GM21825 (cell line): ENCODE measurements at regions not wholly inside any gene's neighbourhood (a gene's known extent, or its start where the extent isn't known, plus 50 kb on each side); places are given as distances from the start of the nearest gene placed in this dataset.
"Not testable (repeated sequence)": the region's sequence is repeated elsewhere in the genome, so short reads cannot be mapped to it uniquely, and the experiment has no call there.

ENCODE experiments used
- ATAC-seq: cut with Tn5 transposase; IDR thresholded peaks from one replicate; pipeline ENCODE4 v1.9.1; 2021; ENCODE audit warnings: mild to moderate bottlenecking, moderate library complexity; ENCODE audit not compliant: unreplicated experiment

DNA sequence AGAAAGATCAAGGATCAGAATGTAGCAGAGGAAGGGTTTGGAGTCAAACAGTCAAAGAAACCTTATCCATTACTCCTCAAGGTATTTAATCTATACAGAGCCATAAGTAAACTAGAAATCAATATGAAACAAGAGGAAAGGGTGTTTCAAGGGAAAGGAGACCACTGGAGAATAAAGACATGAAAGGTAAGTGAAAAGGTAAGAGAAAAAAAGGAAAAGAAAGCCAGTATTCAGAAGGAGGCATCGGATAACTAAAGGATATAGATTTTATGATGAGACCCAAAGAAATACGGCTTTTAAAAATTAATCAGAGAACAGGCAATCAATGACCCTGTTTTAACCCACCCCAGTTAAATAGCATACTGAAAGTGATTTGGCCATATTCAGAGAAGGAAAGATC lies 438.7 kb upstream of the MIR17HG start:
- no peak for ATAC-seq

DNA sequence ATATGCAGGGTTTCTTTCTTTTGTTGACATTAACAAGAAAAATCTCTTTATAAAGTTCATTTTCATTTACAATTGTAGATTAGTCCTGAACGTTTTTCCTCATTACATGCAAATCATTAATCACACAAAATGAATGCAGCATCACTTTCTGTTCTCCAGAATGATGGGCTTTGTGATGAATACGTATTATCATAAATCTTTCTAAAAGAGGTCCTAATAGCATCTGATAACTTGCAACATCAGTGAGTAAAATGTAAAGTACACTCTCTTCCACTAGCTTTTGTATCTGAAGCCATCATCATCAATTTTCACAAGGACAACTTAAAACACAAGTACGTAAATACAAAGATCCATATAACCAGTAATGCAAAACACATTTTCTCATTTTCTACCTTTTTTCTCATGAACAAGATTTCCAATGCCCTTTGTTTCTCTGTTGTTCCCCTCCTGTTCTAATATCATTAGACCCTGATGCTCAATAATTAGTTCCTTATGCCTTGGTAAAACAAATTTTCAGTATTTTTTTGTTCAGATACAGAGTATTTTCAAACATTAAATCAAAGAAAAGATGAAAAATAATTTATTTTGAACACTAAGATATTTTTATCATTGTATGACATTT lies 437.4 kb upstream of the MIR17HG start:
- ATAC-seq: no peak

DNA sequence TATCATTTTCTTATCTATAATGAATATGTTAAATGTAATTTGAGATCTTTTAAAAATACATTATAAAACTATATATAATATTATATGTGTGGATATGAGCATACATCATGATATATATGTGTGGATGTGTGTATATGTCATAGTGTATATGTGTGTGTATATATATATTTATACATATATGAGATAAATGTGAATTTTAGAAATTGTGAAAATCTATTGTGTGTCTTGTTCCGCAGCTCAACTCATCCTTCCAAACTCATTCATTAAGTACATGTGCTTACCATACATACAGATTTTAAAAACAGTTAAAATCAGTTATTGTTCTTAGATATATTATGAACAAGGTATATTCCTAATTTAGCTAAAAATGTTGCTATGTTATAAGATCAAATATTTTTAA lies 435.2 kb upstream of the MIR17HG start:
- ATAC-seq: no peak

DNA sequence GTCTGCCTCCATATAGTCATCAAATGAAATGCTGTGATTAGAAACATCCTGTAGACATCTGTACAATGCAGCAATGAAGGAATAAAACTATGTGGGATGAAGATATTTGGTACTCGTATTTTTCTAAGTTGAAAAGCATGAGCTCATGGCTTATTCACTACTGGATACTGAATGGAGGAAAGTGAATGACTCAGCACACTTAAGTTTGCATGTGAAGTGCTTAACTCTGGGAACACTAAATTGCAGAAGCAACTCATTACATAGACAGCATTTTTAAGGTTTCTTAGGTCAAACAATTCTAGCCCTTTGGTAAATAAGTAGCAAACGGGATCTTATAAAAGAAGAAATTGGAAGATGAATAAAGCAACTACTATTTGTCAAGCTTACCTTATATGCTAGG lies 429.0 kb upstream of the MIR17HG start:
- no peak for ATAC-seq

DNA sequence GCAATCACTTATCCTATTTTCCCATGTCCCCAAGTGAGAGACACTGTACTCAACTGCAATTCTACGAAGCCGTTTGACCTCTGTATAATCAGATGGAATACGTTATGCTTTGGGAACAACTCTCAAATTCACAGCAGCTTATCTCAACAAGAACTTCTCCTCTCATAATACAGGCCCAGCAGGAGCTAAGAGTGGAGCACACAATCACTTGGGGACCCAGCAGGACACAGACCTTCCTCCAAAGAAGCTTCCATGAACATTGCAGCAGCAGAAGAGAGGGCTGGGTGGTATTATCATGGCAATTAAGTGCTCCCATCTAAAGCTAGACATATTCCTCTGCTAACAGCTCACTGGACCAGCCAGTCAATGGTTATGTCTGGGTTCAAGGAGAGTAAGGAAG lies 428.3 kb upstream of the MIR17HG start:
- no peak for ATAC-seq

DNA sequence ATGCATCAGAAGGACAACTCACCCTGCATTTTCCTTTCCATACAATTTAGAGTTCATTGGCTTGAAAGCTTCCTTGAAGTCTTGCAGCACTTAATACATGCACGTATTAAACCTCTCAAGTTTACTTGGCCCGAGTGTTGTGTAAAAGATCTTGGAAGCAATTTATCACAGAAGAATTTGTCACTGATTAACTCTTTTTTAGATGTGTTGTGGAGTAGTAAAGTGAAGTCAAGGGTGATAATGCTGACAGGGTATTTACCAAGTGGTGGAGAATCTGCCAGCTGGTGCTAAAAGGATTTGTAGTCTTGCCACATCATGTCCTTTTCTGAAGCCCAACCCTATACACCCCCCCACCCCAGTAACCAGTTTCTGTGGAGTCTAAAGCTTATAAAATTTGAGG lies 421.0 kb upstream of the MIR17HG start:
- no peak for ATAC-seq

DNA sequence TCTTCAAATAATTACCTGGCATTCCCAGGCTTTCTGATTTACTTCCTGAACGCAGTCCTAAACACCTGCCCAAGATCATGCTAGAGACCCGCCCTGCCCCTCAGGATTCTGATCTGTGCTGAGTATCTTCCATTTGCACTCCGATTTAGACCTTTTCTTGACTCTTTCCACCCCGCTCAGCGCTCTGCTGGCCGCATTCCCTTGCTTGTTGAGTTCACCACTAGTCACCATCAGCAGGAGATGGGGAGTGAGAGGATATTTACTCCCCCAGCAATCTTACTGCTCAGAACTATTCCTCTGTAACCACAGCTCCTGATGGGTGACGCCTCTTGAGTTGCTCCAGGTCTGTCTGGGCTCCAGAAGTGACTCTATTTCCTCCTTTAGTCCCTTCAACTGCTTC lies 419.4 kb upstream of the MIR17HG start:
- ATAC-seq: no peak

DNA sequence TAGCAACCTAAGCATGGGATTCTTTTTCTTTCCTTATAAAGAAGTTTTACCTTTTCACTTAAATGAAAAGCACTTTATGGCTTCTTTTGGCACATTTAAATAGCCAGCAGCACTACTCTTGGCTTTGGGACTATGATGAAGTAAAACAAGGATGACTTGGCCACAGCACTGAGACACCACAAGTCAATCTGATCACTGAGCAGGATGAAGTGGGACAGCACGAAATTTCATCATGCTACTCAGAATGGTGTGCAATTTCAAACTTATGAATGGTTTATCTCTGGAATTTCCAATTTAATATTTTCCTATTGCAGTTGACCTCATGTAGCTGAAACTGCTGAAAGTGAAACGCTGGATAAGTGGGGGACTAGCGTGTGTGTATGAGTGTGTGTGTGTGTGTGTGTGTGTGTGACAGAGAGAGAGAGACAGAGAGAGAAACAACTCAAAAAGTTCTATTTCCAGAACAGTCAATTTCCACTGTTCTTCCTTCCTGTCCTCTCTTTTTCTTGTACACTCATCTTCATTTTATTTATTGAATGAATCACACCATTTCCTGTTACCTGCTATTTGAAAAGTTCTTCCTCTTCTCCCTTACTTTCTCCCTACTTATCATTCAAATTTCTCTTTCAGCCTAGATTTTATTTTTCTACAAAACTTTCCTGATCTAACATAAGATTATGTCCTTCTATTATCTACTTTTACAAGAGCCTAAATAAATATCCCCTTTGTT lies 414.2 kb upstream of the MIR17HG start:
- no peak for ATAC-seq

DNA sequence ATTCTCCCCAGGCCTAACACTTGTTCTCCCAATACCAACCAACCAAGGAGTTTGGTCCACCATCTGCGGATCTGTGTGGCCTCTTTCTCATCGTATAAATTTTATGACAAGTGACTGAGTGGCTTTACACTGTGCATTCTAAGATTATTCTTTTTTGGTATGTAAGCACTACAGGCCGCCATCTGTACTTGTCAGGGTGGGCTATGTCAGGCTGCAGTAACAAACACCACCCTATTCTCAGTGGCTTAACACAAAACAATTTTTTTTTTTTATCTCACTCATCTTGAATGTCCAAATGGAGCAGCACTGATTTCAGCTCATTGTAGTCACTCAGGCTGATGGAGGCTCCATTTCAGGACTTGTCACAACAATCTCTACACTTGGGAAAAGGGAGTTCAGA lies 412.7 kb upstream of the MIR17HG start:
- no peak for ATAC-seq

DNA sequence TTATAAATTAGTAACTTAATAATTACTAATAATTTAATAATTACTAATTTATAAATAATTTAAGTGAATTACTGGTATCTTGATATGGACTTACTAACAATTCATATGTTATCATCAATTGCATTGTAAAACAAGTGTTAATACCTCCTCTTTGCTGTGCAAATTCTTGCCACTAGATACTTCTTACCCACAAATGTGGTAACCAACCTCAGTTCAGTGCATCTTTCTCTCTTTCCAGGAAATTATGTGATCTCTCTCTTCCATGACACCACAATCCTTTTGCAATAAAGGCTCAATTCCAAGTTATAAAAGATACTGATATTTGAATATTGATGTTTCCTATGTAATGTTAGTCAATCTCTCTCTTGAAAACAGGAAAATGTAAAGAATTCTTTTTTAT lies 408.6 kb upstream of the MIR17HG start:
- ATAC-seq: no peak

DNA sequence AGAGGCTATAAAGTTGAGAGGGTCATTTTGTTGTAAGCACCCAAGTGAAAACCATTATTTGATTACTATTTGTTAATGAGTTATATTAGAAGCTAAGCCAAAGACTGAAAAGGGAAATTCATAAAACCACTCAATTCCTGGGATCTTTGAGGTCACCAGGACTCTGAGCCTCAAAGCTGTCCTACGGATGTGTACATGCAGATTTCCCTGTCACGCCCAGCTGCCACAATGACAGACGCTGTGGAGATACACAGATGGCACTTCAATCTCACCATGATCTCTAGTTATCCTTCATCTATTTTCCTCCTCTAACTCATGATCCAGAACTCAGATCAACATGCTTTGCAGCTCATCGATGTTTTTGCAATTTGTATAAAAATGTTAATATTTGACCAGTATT lies 403.5 kb upstream of the MIR17HG start:
- no peak for ATAC-seq

DNA sequence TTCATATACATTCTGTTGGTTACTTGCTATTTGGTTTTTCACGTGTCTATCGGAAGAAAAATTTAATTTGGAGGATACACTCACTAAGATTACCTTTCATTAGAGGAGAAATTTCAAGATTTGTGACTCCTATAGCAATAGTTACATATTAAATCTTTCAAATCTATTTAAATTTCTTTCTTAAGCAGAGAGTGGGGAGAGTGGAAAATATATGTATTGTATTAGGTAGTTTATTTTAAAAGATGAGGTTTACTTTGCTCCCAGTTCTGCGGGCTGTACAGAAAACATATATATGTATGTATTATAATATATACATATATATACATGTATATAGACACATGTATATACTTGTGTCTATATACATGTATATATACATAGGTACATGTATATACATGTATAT lies 402.3 kb upstream of the MIR17HG start:
- ATAC-seq: not testable (repeated sequence)

DNA sequence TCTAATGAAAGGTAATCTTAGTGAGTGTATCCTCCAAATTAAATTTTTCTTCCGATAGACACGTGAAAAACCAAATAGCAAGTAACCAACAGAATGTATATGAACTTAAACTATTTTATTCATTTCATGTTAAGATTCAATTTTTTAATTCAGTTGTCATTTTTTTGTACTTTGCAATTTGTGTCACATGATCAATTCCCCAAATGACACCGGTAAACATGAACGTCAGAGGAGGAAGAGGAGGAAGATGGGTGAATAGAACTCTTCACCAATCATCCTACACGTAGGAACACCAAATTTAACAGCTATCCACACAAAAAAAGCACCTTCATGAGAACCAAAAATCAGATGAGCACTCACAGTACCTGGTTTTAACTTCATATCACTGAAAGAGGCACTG lies 401.4 kb upstream of the MIR17HG start:
- ATAC-seq: not testable (repeated sequence)

DNA sequence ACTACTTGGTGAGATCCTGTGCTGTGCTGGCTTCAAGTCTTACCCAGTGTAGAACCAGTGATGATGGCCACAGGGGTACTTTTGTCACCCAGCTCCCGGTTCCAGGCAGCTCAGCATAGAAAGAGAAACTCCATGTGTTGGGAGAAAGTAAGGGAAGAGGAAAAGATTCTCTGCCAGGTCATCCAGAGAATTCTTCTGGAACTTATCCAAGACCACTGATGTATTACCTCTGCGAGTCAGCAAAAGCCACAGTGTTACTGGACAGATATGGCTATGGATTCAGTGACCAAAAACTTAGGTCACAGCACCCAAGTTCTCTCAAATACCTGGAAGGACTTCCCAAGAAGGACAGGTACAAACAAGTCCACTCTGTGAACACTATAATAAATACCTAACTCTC lies 399.5 kb upstream of the MIR17HG start:
- ATAC-seq: no peak

DNA sequence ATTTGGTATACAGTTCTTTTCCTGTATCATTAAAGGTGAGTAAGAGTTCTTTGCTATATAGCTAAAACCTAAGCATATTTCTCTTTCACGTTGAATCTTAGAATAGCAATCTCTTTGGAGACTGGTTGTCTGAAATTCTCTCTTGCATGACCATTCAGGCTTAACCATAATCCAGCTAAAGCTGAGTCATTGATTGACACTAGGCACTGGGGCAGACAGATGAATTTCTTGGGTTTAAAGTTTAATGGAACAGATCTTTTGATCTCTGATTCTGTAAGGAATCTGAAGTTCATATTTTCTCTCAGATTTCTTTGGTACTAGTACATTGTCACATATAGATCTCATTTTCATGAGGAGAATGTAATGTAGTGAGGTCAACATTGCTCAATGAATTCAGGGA lies 397.3 kb upstream of the MIR17HG start:
- no peak for ATAC-seq

DNA sequence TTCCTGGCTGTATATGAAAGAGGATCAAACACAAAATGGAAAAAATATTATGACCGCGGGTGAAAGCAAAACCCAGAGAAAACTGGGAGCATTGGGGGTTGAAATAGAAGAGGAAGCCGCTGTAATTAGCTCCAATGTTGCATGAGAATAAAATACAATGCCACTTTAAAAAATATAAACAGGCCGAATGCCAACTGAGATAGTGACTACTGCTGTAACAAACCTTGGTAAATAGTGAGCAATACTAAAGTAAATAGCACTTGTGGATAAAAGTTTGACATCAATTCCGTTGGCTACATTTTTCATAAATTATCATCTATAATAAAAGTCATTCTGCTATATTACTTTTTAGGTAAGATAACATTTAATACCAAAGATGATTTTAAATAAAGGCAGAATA lies 395.8 kb upstream of the MIR17HG start:
- ATAC-seq: no peak

DNA sequence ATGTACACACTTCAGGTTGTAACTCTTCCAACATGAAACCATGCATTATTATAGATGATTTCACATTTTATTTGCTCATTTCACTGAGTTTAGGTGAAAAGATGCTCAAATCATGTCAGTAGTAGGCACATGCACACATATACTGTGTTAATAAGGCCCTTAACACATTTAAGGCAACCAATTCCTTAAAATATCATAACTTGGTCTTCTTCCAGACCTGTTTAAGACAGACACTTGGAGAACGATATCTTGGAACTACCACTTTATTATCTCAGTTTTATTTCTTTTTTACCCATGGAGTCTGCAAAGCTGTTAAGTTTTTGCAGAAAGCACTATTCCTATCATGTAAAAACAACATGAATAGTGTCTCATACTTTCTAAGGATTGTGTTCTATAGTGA lies 395.2 kb upstream of the MIR17HG start:
- ATAC-seq: no peak

DNA sequence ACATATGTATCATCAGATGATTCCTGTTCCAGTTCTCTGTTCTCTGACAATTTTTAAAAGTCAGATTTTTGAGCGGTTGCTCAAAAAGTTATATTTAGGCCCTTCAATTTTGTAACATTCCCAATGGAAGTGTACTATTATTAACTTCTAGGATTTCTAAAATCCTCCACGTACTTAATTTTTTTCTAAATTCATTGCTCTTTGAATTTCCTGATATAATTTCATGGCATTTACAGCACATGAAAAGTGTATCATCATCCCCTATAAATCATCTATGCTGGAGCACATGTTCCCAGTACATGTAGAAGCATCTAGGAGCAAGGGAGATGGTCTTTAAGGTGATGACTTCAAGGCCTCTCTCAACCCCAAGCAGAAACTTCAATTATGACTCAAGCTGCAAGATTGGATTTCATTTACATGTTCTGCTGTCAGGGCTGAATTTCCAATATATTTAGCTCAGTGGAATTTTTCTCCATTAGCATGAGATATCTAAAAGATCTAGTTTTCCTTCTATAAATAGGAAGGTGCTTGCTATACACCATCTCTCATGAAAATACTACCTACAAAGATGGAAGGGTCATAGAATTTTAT lies 392.8 kb upstream of the MIR17HG start:
- no peak for ATAC-seq

DNA sequence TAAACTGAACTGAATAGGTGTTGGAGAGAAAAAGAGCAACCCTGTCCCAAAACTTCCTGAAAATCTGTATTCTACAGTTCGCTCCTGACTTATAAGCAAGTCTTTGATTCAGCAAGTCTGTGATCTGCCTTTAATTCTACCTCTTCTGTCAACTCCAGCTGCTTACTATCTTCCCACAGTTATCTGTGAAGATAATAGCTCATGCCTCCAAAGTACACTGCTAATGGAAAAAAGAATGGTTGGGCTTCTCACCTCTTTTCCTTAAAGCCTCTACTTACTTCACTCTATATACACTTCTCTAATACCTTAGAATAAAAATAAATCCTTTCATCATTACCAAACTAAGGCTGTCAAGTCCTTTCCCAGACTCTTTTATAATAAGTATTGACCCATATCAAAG lies 391.5 kb upstream of the MIR17HG start:
- ATAC-seq: no peak

DNA sequence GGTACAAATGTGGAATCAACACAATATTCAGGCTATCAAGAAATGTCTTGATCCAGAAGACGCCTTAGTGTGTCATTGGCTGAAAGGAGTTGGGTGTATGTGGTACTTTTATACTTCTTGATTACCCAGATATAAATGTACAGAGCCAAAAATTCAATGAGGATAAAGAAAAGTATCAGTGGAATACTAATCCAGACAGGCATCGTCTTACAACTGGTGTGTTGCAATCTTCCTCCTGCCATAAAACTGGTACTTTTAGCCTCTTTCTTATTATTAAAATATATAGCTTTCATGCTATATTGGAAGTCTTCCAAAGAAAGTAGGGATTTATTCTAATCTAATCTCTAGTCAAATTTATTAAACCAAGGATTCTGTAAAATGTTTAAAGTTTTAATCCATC lies 388.6 kb upstream of the MIR17HG start:
- no peak for ATAC-seq

DNA sequence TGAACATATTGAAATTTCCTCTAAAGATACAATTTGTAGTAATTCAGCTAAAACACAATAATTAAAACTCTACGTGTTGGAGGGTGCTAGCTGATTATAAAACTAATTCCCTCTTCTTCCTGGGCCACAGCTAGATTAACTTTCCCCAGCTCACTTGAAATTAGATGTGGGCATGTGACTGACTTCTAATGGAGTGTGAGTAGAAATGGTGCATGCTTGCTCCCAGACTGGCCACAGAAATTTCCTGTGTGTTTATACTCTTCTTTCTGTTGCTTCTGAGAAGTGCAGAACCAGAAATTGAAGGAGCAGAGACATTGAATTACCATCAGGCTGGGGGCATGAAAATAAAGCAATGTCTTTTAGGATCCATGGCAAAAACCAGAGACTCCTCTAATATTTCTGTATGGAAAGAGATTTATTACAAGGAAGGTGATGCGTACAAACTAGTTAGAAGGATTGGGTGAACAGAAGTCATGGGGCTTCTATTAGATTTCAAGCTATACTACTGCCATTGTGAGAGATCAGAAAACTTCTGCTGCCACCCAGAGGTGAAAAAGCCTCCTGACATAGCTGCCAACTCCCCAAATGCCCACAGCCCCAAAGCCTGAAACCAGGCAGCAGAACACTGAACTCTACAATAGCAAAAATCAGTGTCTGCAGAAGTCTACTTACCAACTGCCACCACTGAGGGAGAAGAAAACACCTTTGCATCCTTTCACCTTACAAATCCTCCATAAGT lies 379.2 kb upstream of the MIR17HG start:
- no peak for ATAC-seq
